ENCODE measurements at regions not wholly inside any gene's neighbourhood (a gene's known extent, or its start where the extent isn't known, plus 50 kb on each side); places are given as distances from the start of the nearest gene placed in this dataset.

DNA sequence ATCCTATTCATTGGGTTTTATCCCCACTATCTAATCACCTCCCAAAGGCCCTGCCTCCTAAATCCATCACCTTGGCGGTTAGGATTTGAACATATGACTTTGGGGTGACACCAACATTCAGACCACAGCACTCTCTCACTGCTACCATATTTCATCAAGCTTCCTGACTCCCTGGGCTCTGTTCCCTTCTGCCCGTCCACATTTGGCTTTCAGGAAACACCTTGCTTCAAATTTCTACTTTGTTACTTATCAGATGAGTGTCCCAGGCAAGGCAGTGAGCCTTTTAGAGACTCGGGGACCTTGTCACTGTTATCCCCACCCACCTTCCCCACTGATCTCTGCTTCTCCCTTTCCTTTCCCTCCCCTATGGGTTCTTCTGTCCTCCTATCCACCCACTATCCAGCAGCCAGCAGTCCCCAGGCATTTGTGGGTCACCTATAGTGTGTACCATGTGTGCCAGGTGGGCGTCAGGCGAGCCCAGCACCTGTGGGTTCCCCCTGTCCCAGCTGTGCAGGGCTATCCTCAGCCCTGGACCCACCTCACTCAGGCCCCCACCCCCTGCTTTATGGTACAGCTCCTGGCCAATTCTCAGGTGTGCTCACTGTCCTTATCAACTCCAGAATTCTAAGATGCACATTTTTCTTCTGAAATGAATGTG is 230.9 kb downstream of the LOXHD1 start:
- WGBS, 2 experiments (ENCODE audit: insufficient coverage in 1 of 2, insufficient read length in 1 of 2): 92 to 94% methylated on average over 3 to 5 of the region's 5 CpGs
- H3K36me3 Mint-ChIP-seq (ENCODE audit: low read depth): no peaks in the 10 kb centered on the region
- peaks cover 14% of the 10 kb centered on the region for H3K4me1 Mint-ChIP-seq

DNA sequence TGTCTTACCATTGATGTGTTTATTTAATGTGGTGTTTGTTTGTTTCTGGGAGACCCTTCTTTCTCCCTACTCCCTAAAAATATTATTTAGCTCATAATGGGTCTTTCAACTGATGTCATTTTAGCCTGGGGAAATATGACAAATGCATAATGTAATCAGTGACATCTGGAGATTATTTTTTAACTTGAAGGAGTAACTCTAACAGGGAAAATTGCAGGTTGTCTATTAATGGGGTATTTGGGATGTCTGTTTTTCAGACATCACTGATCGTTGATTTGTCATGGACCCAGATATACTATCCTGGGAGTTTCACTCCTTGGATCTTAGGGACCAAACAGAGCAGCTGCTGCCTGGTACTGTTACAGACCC is 230.4 kb downstream of the LOXHD1 start:
- H3K4me3 ChIP-seq (ENCODE audit: low read length): no peak overlapping the region
- peaks cover 6% of the 10 kb centered on the region for H3K4me1 ChIP-seq (ENCODE audit: control insufficient read depth, insufficient read depth, low read length)
- no peak for TF ChIP-seq CTCF (conservative IDR thresholded peaks at IDR 0.05)
- peaks cover 4% of the 10 kb centered on the region for H3K27me3 Mint-ChIP-seq (ENCODE audit: insufficient read depth)
- WGBS, 2 experiments (ENCODE audit: insufficient coverage in 1 of 2, insufficient read length in 1 of 2): 95 to 100% methylated on average over 1 of the region's 1 CpG
- H3K4me3 Mint-ChIP-seq: no peak overlapping the region
- peaks cover 19% of the 10 kb centered on the region for H3K4me1 Mint-ChIP-seq
- H3K27me3 ChIP-seq (ENCODE audit: control insufficient read depth, insufficient read depth, low read length, poor library complexity, severe bottlenecking): no peaks in the 10 kb centered on the region
- H3K9ac ChIP-seq (ENCODE audit: extremely low read depth, low read length, poor library complexity, severe bottlenecking): no peak overlapping the region
- H3K36me3 ChIP-seq (ENCODE audit: control insufficient read depth, insufficient read depth, low read length): no peaks in the 10 kb centered on the region
- no peaks in the 10 kb centered on the region for H3K9me3 ChIP-seq (ENCODE audit: control insufficient read depth, low read length)
- no peak for DNase-seq
- H3K27ac ChIP-seq (ENCODE audit: low read depth, low read length): no peak overlapping the region
- no peak overlapping the region for H3K27ac Mint-ChIP-seq
- H3K36me3 Mint-ChIP-seq (ENCODE audit: low read depth): no peaks in the 10 kb centered on the region
- H3K9me3 Mint-ChIP-seq: no peaks in the 10 kb centered on the region

More for the DNA sequence above, 230.9 kb downstream of the LOXHD1 start:
- Mint-ChIP-seq H3K9me3 (no peaks in the 10 kb centered on the region), H3K27me3 (ENCODE audit: insufficient read depth) (peaks cover 4% of the 10 kb centered on the region), H3K4me3 (no peak overlapping the region), H3K27ac (no peak overlapping the region)
- no peak overlapping the region for H3K9ac ChIP-seq (ENCODE audit: extremely low read depth, low read length, poor library complexity, severe bottlenecking)
- H3K4me1 ChIP-seq (ENCODE audit: control insufficient read depth, insufficient read depth, low read length): peaks cover 6% of the 10 kb centered on the region
- H3K4me3 ChIP-seq (ENCODE audit: low read length): no peak overlapping the region
- no peak for TF ChIP-seq CTCF (conservative IDR thresholded peaks at IDR 0.05)
- H3K36me3 ChIP-seq (ENCODE audit: control insufficient read depth, insufficient read depth, low read length): no peaks in the 10 kb centered on the region
- H3K27me3 ChIP-seq (ENCODE audit: control insufficient read depth, insufficient read depth, low read length, poor library complexity, severe bottlenecking): no peaks in the 10 kb centered on the region
- peak; percentile 35 for DNase-seq
- H3K27ac ChIP-seq (ENCODE audit: low read depth, low read length): no peak overlapping the region
- H3K9me3 ChIP-seq (ENCODE audit: control insufficient read depth, low read length): no peaks in the 10 kb centered on the region
